SW480 (cell line): ENCODE measurements at regions not wholly inside any gene's neighbourhood (a gene's known extent, or its start where the extent isn't known, plus 50 kb on each side); places are given as distances from the start of the nearest gene placed in this dataset.
A peak's percentile ranks its signal among the peaks of the same experiment; 100 is the strongest.
"Not testable (repeated sequence)": the region's sequence is repeated elsewhere in the genome, so short reads cannot be mapped to it uniquely, and the experiment has no call there.

Experiments
- DNase-seq: peaks from one replicate; pipeline ENCODE4 v3.0.0-alpha.2; 2016; ENCODE audit warnings: low spot score

- DNase-seq, result no peak
These were observed 134.1 kb upstream of the TUT7 start for GRCh38 chr9:86488345-86488744.

- DNase-seq, result no peak
These were observed 133.6 kb upstream of the TUT7 start for GRCh38 chr9:86487838-86488233.

GRCh38 chr9:86486891-86487837 is 133.0 kb upstream of the TUT7 start:
- peak; percentile 60 for DNase-seq

- no peak for DNase-seq
These were observed 131.1 kb upstream of the TUT7 start for GRCh38 chr9:86485359-86485758.

- DNase-seq, result no peak
These were observed 129.3 kb upstream of the TUT7 start for GRCh38 chr9:86483496-86483895.

GRCh38 chr9:86481466-86481865 is 127.3 kb upstream of the TUT7 start:
- no peak for DNase-seq

GRCh38 chr9:86475255-86475654 is 121.0 kb upstream of the TUT7 start:
- DNase-seq, result not testable (repeated sequence)

- DNase-seq, result no peak
These were observed 117.1 kb upstream of the TUT7 start for GRCh38 chr9:86471171-86471815.

GRCh38 chr9:86470326-86470725 is 116.1 kb upstream of the TUT7 start:
- no peak for DNase-seq

GRCh38 chr9:86469476-86470250 is 115.5 kb upstream of the TUT7 start:
- peak; percentile 33 for DNase-seq

- DNase-seq, result no peak
These were observed 110.0 kb upstream of the TUT7 start for GRCh38 chr9:86464242-86464641.

- no peak for DNase-seq
These were observed 106.2 kb upstream of the TUT7 start for GRCh38 chr9:86460216-86461002.

- DNase-seq, result no peak
These were observed 105.5 kb upstream of the TUT7 start for GRCh38 chr9:86459599-86460155.

- no peak for DNase-seq
These were observed 105.0 kb upstream of the TUT7 start for GRCh38 chr9:86459191-86459590.

- DNase-seq, result peak; percentile 27
These were observed 104.1 kb upstream of the TUT7 start for GRCh38 chr9:86458191-86458855.

GRCh38 chr9:86456416-86456815 is 102.2 kb upstream of the TUT7 start:
- DNase-seq, result no peak

GRCh38 chr9:86454701-86455615 is 100.7 kb upstream of the TUT7 start:
- DNase-seq, result no peak

- DNase-seq, result no peak
These were observed 98.1 kb upstream of the TUT7 start for GRCh38 chr9:86452201-86452828.

GRCh38 chr9:86449246-86449645 is 95.0 kb upstream of the TUT7 start:
- no peak for DNase-seq
